ENCODE measurements at regions not wholly inside any gene's neighbourhood (a gene's known extent, or its start where the extent isn't known, plus 50 kb on each side); places are given as distances from the start of the nearest gene placed in this dataset.
"Not testable (repeated sequence)": the region's sequence is repeated elsewhere in the genome, so short reads cannot be mapped to it uniquely, and the experiment has no call there.

GRCh38 chr16:21336231-21336630 is 58.1 kb upstream of the CRYM start:
- intact Hi-C loops (cut with micrococcal nuclease) = no loop called here
- ATAC-seq (no peak), DNase-seq (no peak)

DNA sequence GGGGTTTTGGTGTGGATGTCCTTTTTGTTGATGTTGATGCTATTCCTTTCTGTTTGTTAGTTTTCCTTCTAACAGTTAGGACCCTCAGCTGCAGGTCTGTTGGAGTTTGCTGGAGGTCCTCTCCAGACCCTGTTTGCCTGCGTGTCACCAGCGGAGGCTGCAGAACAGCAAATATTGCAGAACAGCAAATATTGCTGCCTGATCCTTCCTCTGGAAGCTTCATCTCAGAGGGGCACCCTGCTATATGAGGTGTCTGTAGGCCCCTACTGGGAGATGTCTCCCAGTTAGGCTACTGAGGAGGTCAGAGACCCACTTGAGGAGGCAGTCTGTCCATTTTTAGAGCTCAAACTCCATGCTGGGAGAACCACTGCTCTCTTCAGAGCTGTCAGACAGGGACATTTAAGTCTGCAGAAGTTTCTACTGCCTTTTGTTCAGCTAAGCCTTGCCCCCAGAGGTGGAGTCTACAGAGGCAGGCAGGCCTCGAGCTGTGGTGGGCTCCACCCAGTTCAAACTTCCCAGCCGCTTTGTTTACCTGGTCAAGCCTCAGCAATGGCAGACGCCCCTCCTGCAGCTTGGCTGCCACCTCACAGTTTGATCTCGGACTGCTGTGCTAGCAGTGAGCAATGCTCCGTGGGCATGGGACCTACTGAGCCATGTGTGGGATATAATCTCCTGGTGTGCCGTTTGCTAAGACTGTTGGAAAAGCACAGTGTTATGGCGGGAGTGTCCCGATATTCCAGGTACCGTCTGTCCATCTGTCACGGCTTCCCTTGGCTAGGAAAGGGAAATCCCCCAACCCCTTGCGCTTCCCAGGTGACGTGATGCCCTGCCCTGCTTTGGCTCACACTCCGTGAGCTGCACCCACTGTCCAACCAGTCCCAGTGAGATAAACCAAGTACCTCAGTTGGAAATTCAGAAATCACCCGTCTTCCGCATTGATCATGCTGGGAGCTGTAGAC is 56.4 kb upstream of the CRYM start:
- DNase-seq; ATAC-seq; intact Hi-C loops (cut with micrococcal nuclease): not testable (repeated sequence)

- DNase-seq; ATAC-seq; intact Hi-C loops (cut with micrococcal nuclease): not testable (repeated sequence)
Observed at GRCh38 chr16:21333683-21334082, 55.6 kb upstream of the CRYM start.
